ENCODE measurements at regions not wholly inside any gene's neighbourhood (a gene's known extent, or its start where the extent isn't known, plus 50 kb on each side); places are given as distances from the start of the nearest gene placed in this dataset.

GRCh38 chr4:120431180-120431579 is 364.5 kb upstream of the MAD2L1 start:
- Histone ChIP-seq H3K27me3 (ENCODE audit: control insufficient read depth, insufficient read depth, low read length) (no peaks in the 10 kb centered on the region), H3K4me3 (ENCODE audit: low read depth, low read length) (no peak overlapping the region), H3K36me3 (ENCODE audit: control insufficient read depth, insufficient read depth, low read length) (no peaks in the 10 kb centered on the region)
- TF ChIP-seq CTCF (IDR thresholded peaks at IDR 0.05; ENCODE audit: insufficient read depth, low read length, severe bottlenecking): no peak
- no peak for DNase-seq (ENCODE audit: low read depth)
- no peak for FAIRE-seq

GRCh38 chr4:120418146-120418545 is 351.5 kb upstream of the MAD2L1 start:
- no peak for FAIRE-seq
- Histone ChIP-seq H3K36me3 (ENCODE audit: control insufficient read depth, insufficient read depth, low read length) (no peaks in the 10 kb centered on the region), H3K4me3 (ENCODE audit: low read depth, low read length) (no peak overlapping the region), H3K27me3 (ENCODE audit: control insufficient read depth, insufficient read depth, low read length) (no peaks in the 10 kb centered on the region)
- no peak for TF ChIP-seq CTCF (IDR thresholded peaks at IDR 0.05; ENCODE audit: insufficient read depth, low read length, severe bottlenecking)
- DNase-seq (ENCODE audit: low read depth): no peak

- Histone ChIP-seq H3K4me3 (ENCODE audit: low read depth, low read length) (no peak overlapping the region), H3K27me3 (ENCODE audit: control insufficient read depth, insufficient read depth, low read length) (no peaks in the 10 kb centered on the region), H3K36me3 (ENCODE audit: control insufficient read depth, insufficient read depth, low read length) (no peaks in the 10 kb centered on the region)
- TF ChIP-seq CTCF (IDR thresholded peaks at IDR 0.05; ENCODE audit: insufficient read depth, low read length, severe bottlenecking): no peak
- DNase-seq (ENCODE audit: low read depth): no peak
- FAIRE-seq: no peak
Measured at GRCh38 chr4:120415896-120416295, 349.2 kb upstream of the MAD2L1 start.

GRCh38 chr4:120406960-120407359 is 340.3 kb upstream of the MAD2L1 start:
- Histone ChIP-seq H3K27me3 (ENCODE audit: control insufficient read depth, insufficient read depth, low read length) (no peaks in the 10 kb centered on the region), H3K36me3 (ENCODE audit: control insufficient read depth, insufficient read depth, low read length) (no peaks in the 10 kb centered on the region), H3K4me3 (ENCODE audit: low read depth, low read length) (no peak overlapping the region)
- FAIRE-seq (no peak), DNase-seq (ENCODE audit: low read depth) (no peak)
- no peak for TF ChIP-seq CTCF (IDR thresholded peaks at IDR 0.05; ENCODE audit: insufficient read depth, low read length, severe bottlenecking)

- no peaks in the 10 kb centered on the region for H3K27me3 ChIP-seq (ENCODE audit: control insufficient read depth, insufficient read depth, low read length)
- H3K36me3 ChIP-seq (ENCODE audit: control insufficient read depth, insufficient read depth, low read length): no peaks in the 10 kb centered on the region
- TF ChIP-seq CTCF (IDR thresholded peaks at IDR 0.05; ENCODE audit: insufficient read depth, low read length, severe bottlenecking): no peak
- no peak overlapping the region for H3K4me3 ChIP-seq (ENCODE audit: low read depth, low read length)
- no peak for FAIRE-seq
- no peak for DNase-seq (ENCODE audit: low read depth)
Measured at GRCh38 chr4:120403296-120403695, 336.6 kb upstream of the MAD2L1 start.

GRCh38 chr4:120400441-120400840 is 333.8 kb upstream of the MAD2L1 start:
- no peaks in the 10 kb centered on the region for H3K27me3 ChIP-seq (ENCODE audit: control insufficient read depth, insufficient read depth, low read length)
- TF ChIP-seq CTCF (IDR thresholded peaks at IDR 0.05; ENCODE audit: insufficient read depth, low read length, severe bottlenecking): no peak
- H3K4me3 ChIP-seq (ENCODE audit: low read depth, low read length): no peak overlapping the region
- FAIRE-seq: no peak
- no peak for DNase-seq (ENCODE audit: low read depth)
- H3K36me3 ChIP-seq (ENCODE audit: control insufficient read depth, insufficient read depth, low read length): no peaks in the 10 kb centered on the region
